RCC 7860 (cell line): ENCODE measurements at regions not wholly inside any gene's neighbourhood (a gene's known extent, or its start where the extent isn't known, plus 50 kb on each side); places are given as distances from the start of the nearest gene placed in this dataset.

ENCODE experiments used
- DNase-seq: peaks from one replicate; pipeline ENCODE4 v3.0.0-alpha.2; 2015; ENCODE audit warnings: low spot score
- FAIRE-seq: peaks from 2 replicates; lab custom pipeline; 2012; peaks lifted over from hg19 to GRCh38; lab: Jason Lieb, UNC

GRCh38 chr2:4356541-4356940 is 653.2 kb downstream of the DCDC2C start:
- FAIRE-seq (no peak), DNase-seq (no peak)

- DNase-seq (no peak), FAIRE-seq (no peak)
Measured at GRCh38 chr2:4357121-4357520, 653.7 kb downstream of the DCDC2C start.

GRCh38 chr2:4358837-4359236 is 655.5 kb downstream of the DCDC2C start:
- FAIRE-seq (no peak), DNase-seq (no peak)

GRCh38 chr2:4368907-4369306 is 665.5 kb downstream of the DCDC2C start:
- DNase-seq (no peak), FAIRE-seq (no peak)

GRCh38 chr2:4369826-4370419 is 666.5 kb downstream of the DCDC2C start:
- no peak for DNase-seq
- FAIRE-seq = no peak

- DNase-seq (no peak), FAIRE-seq (no peak)
Measured at GRCh38 chr2:4370422-4371090, 667.2 kb downstream of the DCDC2C start.

GRCh38 chr2:4381049-4381448 is 677.7 kb downstream of the DCDC2C start:
- FAIRE-seq (no peak), DNase-seq (no peak)

- DNase-seq (no peak), FAIRE-seq (no peak)
Measured at GRCh38 chr2:4381773-4382172, 678.4 kb downstream of the DCDC2C start.

GRCh38 chr2:4391013-4391412 is 687.6 kb downstream of the DCDC2C start:
- DNase-seq (no peak), FAIRE-seq (no peak)

- DNase-seq (no peak), FAIRE-seq (no peak)
Measured at GRCh38 chr2:4404363-4404762, 701.0 kb downstream of the DCDC2C start.

- no peak for DNase-seq
- no peak for FAIRE-seq
Measured at GRCh38 chr2:4408321-4408720, 704.9 kb downstream of the DCDC2C start.

- FAIRE-seq = no peak
- DNase-seq = no peak
Measured at GRCh38 chr2:4412637-4413187, 709.3 kb downstream of the DCDC2C start.

- no peak for FAIRE-seq
- no peak for DNase-seq
Measured at GRCh38 chr2:4415171-4415570, 711.8 kb downstream of the DCDC2C start.

GRCh38 chr2:4415810-4416413 is 712.5 kb downstream of the DCDC2C start:
- no peak for DNase-seq

GRCh38 chr2:4416431-4416830 is 713.1 kb downstream of the DCDC2C start:
- FAIRE-seq = no peak
- DNase-seq = no peak

More at GRCh38 chr2:4415810-4416413, 712.5 kb downstream of the DCDC2C start:
- FAIRE-seq = no peak

GRCh38 chr2:4417771-4418170 is 714.4 kb downstream of the DCDC2C start:
- FAIRE-seq (no peak), DNase-seq (no peak)

- FAIRE-seq = no peak
- no peak for DNase-seq
Measured at GRCh38 chr2:4420032-4420431, 716.7 kb downstream of the DCDC2C start.

- DNase-seq (no peak), FAIRE-seq (no peak)
Measured at GRCh38 chr2:4424153-4424552, 720.8 kb downstream of the DCDC2C start.

- FAIRE-seq (no peak), DNase-seq (no peak)
Measured at GRCh38 chr2:4427083-4427482, 723.7 kb downstream of the DCDC2C start.

- no peak for DNase-seq
- FAIRE-seq = no peak
Measured at GRCh38 chr2:4445821-4446220, 742.4 kb downstream of the DCDC2C start.

GRCh38 chr2:4454907-4455306 is 751.5 kb downstream of the DCDC2C start:
- no peak for FAIRE-seq
- DNase-seq = no peak
